GM23338 (cell line): ENCODE measurements at regions not wholly inside any gene's neighbourhood (a gene's known extent, or its start where the extent isn't known, plus 50 kb on each side); places are given as distances from the start of the nearest gene placed in this dataset.

Experiments used
- ATAC-seq: fragments of 200-7000 bp; cut with Tn5 transposase; 3 replicates; pipeline ENCODE4 v1.9.1; 2020
- DNase-seq: peaks from one replicate; pipeline ENCODE4 v3.0.0-alpha.2; 2015; ENCODE audit warnings: low spot score
- H2AFZ ChIP-seq: fragments of 200-600 bp; sonication (generic); 2 replicates; pipeline ENCODE4 v1.8.0; 2016; ENCODE audit warnings: antibody characterized with exemption, mild to moderate bottlenecking, moderate library complexity
- H3F3A ChIP-seq: fragments of 200-600 bp; sonication (generic); replicated peaks from 2 replicates; pipeline ENCODE4 v1.8.0; 2017; ENCODE audit warnings: antibody characterized with exemption, mixed run types, low read depth
- H3K27ac ChIP-seq: fragments of 200-600 bp; sonication (generic); 2 replicates; pipeline ENCODE4 v1.6.1; 2016; ENCODE audit warnings: low read depth
- H3K27me3 ChIP-seq: fragments of 200-600 bp; sonication (generic); 2 replicates; pipeline ENCODE4 v1.8.0; 2016; ENCODE audit warnings: mild to moderate bottlenecking, mixed run types, moderate library complexity; ENCODE audit not compliant: insufficient read depth
- H3K36me3 ChIP-seq: fragments of 200-600 bp; sonication (generic); 2 replicates; pipeline ENCODE4 v1.8.0; 2016; ENCODE audit warnings: mild to moderate bottlenecking; ENCODE audit not compliant: insufficient read depth
- H3K4me1 ChIP-seq: fragments of 200-600 bp; sonication (generic); 2 replicates; pipeline ENCODE4 v1.8.0; 2016; ENCODE audit warnings: mild to moderate bottlenecking, moderate library complexity; ENCODE audit not compliant: insufficient read depth
- H3K4me2 ChIP-seq: fragments of 200-600 bp; sonication (generic); 2 replicates; pipeline ENCODE4 v1.7.1; 2017; ENCODE audit warnings: mixed run types
- H3K4me3 ChIP-seq: fragments of 200-600 bp; sonication (generic); 2 replicates; pipeline ENCODE4 v1.6.1; 2016; ENCODE audit warnings: mixed run types
- H3K79me2 ChIP-seq: fragments of 200-600 bp; sonication (generic); replicated peaks from 2 replicates; pipeline ENCODE4 v1.8.0; 2017; ENCODE audit warnings: mild to moderate bottlenecking; ENCODE audit not compliant: insufficient read depth
- H3K9me2 ChIP-seq: fragments of 200-600 bp; sonication (generic); 2 replicates; pipeline ENCODE4 v1.8.0; 2017; ENCODE audit not compliant: insufficient read depth
- H4K20me1 ChIP-seq: fragments of 200-600 bp; sonication (generic); replicated peaks from 2 replicates; pipeline ENCODE4 v1.8.0; 2017; ENCODE audit warnings: mild to moderate bottlenecking; ENCODE audit not compliant: insufficient read depth
- H3K27ac Mint-ChIP-seq: 2 replicates; pipeline ENCODE4 v1.8.0; 2020; ENCODE audit warnings: inconsistent platforms, mild to moderate bottlenecking, moderate library complexity, mixed read lengths
- H3K27me3 Mint-ChIP-seq: 3 replicates; pipeline ENCODE4 v1.8.0; 2022; ENCODE audit warnings: low read depth, mild to moderate bottlenecking, moderate library complexity, mixed read lengths, inconsistent platforms; ENCODE audit not compliant: insufficient read depth, poor library complexity
- H3K36me3 Mint-ChIP-seq: 3 replicates; pipeline ENCODE4 v1.8.0; 2021; ENCODE audit warnings: low read depth, mild to moderate bottlenecking, inconsistent platforms, moderate library complexity, mixed read lengths
- H3K4me1 Mint-ChIP-seq: 3 replicates; pipeline ENCODE4 v1.8.0; 2020; ENCODE audit warnings: mild to moderate bottlenecking, inconsistent platforms, mixed read lengths
- H3K4me3 Mint-ChIP-seq: 3 replicates; pipeline ENCODE4 v1.8.0; 2021; ENCODE audit warnings: moderate library complexity, mild to moderate bottlenecking, inconsistent platforms, mixed read lengths
- H3K9me3 Mint-ChIP-seq: 3 replicates; pipeline ENCODE4 v1.8.0; 2020; ENCODE audit warnings: moderate library complexity, mild to moderate bottlenecking, inconsistent platforms, mixed read lengths
- EZH2 ChIP-seq: fragments of 200-600 bp; sonication (generic); IDR thresholded peaks from one replicate; pipeline ENCODE4 v1.8.0; 2017; ENCODE audit warnings: antibody characterized with exemption, mild to moderate bottlenecking, low read depth; ENCODE audit not compliant: unreplicated experiment
- NANOG ChIP-seq: IDR thresholded peaks from 2 replicates; pipeline ENCODE4 v1.6.1; 2016; ENCODE audit warnings: antibody characterized with exemption, borderline replicate concordance
- STAT1 ChIP-seq: IDR thresholded peaks from one replicate; pipeline ENCODE4 v1.6.1; 2016; ENCODE audit warnings: antibody characterized with exemption; ENCODE audit not compliant: unreplicated experiment
- TF ChIP-seq, protein P1 (sequence below): fragments of 250-450 bp; sonication (Bioruptor Pico); IDR thresholded peaks from 2 replicates; pipeline ENCODE4 v1.5.0; 2020; ENCODE audit warnings: mild to moderate bottlenecking, moderate library complexity
- TF ChIP-seq, protein P2 (sequence below): IDR thresholded peaks from 2 replicates; pipeline ENCODE4 v1.6.1; 2016; ENCODE audit warnings: antibody characterized with exemption
- TF ChIP-seq, protein P3 (sequence below): IDR thresholded peaks from one replicate; pipeline ENCODE4 v1.6.1; 2018; ENCODE audit warnings: antibody characterized with exemption; ENCODE audit not compliant: unreplicated experiment
- TF ChIP-seq, protein P4 (sequence below), 2 experiments: fragments of 200-600 bp in 1 of 2; sonication (generic) in 1 of 2; conservative IDR thresholded peaks; 2 replicates each; pipeline versions ENCODE4 v1.5.1 to v1.6.1; 2016 to 2017; ENCODE audit warnings: antibody characterized with exemption in 2 of 2, low read depth in 2 of 2, mild to moderate bottlenecking in 2 of 2, moderate library complexity in 1 of 2

DNA sequence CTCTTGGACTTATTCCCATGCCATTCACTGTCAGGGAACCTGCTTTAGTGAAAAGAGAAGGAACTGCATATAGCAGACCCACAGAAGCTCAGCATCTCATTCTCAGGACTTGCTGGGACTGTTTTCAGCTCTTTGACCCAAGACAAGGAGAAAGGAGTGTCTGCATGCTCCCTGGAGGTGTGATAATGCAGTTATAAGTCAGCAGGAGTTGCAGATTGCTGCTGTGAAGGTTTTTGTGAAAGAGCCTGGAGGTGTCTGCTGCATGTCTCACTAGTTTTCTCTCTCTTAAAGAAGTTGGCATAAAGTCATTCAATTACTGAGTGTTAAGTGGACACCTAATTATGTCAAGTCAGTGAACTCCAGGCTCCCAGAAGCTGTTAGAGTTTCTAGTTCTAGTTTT lies 343.4 kb downstream of the BRINP2 start:
- H3K27ac Mint-ChIP-seq = no peak overlapping the region
- H4K20me1 ChIP-seq = no peaks in the 10 kb centered on the region
- no peak for DNase-seq
- no peaks in the 10 kb centered on the region for H3F3A ChIP-seq
- ATAC-seq = no peak
- no peak overlapping the region for H3K4me3 Mint-ChIP-seq
- no peak overlapping the region for H3K27ac ChIP-seq
- H3K9me3 Mint-ChIP-seq = no peaks in the 10 kb centered on the region
- peaks cover 3% of the 10 kb centered on the region; the same call in 1 of the 2 replicates for H3K9me2 ChIP-seq
- H3K36me3 ChIP-seq = no peaks in the 10 kb centered on the region
- H3K4me1 ChIP-seq = no peaks in the 10 kb centered on the region
- H2AFZ ChIP-seq = no peak overlapping the region; the same call in 1 of the 2 replicates
- no peaks in the 10 kb centered on the region for H3K27me3 ChIP-seq
- H3K4me3 ChIP-seq = no peak overlapping the region
- H3K4me2 ChIP-seq = no peak overlapping the region
- H3K79me2 ChIP-seq = no peaks in the 10 kb centered on the region
- no peaks in the 10 kb centered on the region for H3K27me3 Mint-ChIP-seq
- H3K4me1 Mint-ChIP-seq = peaks cover 5% of the 10 kb centered on the region
- H3K36me3 Mint-ChIP-seq = no peaks in the 10 kb centered on the region
- TF ChIP-seq, protein P1, sequence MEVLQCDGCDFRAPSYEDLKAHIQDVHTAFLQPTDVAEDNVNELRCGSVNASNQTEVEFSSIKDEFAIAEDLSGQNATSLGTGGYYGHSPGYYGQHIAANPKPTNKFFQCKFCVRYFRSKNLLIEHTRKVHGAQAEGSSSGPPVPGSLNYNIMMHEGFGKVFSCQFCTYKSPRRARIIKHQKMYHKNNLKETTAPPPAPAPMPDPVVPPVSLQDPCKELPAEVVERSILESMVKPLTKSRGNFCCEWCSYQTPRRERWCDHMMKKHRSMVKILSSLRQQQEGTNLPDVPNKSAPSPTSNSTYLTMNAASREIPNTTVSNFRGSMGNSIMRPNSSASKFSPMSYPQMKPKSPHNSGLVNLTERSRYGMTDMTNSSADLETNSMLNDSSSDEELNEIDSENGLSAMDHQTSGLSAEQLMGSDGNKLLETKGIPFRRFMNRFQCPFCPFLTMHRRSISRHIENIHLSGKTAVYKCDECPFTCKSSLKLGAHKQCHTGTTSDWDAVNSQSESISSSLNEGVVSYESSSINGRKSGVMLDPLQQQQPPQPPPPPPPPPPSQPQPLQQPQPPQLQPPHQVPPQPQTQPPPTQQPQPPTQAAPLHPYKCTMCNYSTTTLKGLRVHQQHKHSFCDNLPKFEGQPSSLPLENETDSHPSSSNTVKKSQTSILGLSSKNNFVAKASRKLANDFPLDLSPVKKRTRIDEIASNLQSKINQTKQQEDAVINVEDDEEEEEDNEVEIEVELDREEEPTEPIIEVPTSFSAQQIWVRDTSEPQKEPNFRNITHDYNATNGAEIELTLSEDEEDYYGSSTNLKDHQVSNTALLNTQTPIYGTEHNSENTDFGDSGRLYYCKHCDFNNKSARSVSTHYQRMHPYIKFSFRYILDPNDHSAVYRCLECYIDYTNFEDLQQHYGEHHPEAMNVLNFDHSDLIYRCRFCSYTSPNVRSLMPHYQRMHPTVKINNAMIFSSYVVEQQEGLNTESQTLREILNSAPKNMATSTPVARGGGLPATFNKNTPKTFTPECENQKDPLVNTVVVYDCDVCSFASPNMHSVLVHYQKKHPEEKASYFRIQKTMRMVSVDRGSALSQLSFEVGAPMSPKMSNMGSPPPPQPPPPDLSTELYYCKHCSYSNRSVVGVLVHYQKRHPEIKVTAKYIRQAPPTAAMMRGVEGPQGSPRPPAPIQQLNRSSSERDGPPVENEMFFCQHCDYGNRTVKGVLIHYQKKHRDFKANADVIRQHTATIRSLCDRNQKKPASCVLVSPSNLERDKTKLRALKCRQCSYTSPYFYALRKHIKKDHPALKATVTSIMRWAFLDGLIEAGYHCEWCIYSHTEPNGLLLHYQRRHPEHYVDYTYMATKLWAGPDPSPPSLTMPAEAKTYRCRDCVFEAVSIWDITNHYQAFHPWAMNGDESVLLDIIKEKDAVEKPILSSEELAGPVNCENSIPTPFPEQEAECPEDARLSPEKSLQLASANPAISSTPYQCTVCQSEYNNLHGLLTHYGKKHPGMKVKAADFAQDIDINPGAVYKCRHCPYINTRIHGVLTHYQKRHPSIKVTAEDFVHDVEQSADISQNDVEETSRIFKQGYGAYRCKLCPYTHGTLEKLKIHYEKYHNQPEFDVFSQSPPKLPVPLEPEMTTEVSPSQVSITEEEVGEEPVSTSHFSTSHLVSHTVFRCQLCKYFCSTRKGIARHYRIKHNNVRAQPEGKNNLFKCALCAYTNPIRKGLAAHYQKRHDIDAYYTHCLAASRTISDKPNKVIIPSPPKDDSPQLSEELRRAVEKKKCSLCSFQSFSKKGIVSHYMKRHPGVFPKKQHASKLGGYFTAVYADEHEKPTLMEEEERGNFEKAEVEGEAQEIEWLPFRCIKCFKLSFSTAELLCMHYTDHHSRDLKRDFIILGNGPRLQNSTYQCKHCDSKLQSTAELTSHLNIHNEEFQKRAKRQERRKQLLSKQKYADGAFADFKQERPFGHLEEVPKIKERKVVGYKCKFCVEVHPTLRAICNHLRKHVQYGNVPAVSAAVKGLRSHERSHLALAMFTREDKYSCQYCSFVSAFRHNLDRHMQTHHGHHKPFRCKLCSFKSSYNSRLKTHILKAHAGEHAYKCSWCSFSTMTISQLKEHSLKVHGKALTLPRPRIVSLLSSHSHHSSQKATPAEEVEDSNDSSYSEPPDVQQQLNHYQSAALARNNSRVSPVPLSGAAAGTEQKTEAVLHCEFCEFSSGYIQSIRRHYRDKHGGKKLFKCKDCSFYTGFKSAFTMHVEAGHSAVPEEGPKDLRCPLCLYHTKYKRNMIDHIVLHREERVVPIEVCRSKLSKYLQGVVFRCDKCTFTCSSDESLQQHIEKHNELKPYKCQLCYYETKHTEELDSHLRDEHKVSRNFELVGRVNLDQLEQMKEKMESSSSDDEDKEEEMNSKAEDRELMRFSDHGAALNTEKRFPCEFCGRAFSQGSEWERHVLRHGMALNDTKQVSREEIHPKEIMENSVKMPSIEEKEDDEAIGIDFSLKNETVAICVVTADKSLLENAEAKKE (CRISPR knock-in tag) = no peak
- TF ChIP-seq STAT1 = no peak
- TF ChIP-seq, protein P2, sequence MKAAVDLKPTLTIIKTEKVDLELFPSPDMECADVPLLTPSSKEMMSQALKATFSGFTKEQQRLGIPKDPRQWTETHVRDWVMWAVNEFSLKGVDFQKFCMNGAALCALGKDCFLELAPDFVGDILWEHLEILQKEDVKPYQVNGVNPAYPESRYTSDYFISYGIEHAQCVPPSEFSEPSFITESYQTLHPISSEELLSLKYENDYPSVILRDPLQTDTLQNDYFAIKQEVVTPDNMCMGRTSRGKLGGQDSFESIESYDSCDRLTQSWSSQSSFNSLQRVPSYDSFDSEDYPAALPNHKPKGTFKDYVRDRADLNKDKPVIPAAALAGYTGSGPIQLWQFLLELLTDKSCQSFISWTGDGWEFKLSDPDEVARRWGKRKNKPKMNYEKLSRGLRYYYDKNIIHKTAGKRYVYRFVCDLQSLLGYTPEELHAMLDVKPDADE = no peak
- TF ChIP-seq, protein P3, sequence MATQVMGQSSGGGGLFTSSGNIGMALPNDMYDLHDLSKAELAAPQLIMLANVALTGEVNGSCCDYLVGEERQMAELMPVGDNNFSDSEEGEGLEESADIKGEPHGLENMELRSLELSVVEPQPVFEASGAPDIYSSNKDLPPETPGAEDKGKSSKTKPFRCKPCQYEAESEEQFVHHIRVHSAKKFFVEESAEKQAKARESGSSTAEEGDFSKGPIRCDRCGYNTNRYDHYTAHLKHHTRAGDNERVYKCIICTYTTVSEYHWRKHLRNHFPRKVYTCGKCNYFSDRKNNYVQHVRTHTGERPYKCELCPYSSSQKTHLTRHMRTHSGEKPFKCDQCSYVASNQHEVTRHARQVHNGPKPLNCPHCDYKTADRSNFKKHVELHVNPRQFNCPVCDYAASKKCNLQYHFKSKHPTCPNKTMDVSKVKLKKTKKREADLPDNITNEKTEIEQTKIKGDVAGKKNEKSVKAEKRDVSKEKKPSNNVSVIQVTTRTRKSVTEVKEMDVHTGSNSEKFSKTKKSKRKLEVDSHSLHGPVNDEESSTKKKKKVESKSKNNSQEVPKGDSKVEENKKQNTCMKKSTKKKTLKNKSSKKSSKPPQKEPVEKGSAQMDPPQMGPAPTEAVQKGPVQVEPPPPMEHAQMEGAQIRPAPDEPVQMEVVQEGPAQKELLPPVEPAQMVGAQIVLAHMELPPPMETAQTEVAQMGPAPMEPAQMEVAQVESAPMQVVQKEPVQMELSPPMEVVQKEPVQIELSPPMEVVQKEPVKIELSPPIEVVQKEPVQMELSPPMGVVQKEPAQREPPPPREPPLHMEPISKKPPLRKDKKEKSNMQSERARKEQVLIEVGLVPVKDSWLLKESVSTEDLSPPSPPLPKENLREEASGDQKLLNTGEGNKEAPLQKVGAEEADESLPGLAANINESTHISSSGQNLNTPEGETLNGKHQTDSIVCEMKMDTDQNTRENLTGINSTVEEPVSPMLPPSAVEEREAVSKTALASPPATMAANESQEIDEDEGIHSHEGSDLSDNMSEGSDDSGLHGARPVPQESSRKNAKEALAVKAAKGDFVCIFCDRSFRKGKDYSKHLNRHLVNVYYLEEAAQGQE = no peak
- no peak for TF ChIP-seq NANOG
- no peak for TF ChIP-seq EZH2
- TF ChIP-seq, protein P4, sequence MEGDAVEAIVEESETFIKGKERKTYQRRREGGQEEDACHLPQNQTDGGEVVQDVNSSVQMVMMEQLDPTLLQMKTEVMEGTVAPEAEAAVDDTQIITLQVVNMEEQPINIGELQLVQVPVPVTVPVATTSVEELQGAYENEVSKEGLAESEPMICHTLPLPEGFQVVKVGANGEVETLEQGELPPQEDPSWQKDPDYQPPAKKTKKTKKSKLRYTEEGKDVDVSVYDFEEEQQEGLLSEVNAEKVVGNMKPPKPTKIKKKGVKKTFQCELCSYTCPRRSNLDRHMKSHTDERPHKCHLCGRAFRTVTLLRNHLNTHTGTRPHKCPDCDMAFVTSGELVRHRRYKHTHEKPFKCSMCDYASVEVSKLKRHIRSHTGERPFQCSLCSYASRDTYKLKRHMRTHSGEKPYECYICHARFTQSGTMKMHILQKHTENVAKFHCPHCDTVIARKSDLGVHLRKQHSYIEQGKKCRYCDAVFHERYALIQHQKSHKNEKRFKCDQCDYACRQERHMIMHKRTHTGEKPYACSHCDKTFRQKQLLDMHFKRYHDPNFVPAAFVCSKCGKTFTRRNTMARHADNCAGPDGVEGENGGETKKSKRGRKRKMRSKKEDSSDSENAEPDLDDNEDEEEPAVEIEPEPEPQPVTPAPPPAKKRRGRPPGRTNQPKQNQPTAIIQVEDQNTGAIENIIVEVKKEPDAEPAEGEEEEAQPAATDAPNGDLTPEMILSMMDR (conservative IDR thresholded peaks at IDR 0.05; ENCODE audit: low read depth in 2 of 2) = no peak
